PC-3 (cell line): ENCODE measurements at regions not wholly inside any gene's neighbourhood (a gene's known extent, or its start where the extent isn't known, plus 50 kb on each side); places are given as distances from the start of the nearest gene placed in this dataset.

Experiments
- ATAC-seq: fragments of 200-7000 bp; cut with Tn5 transposase; 2 replicates; pipeline ENCODE4 v1.9.1; 2020; ENCODE audit warnings: mild to moderate bottlenecking, moderate library complexity
- BruUV-seq: library from RNA; stranded (reverse); fragments of 400-500 nt; replicated peaks from 2 replicates; lab custom pipeline; 2021; lab: Mats Ljungman, UMichigan
- CTCF ChIA-PET: fragments of 300-600 bp; sonication (Branson Sonifier 250); formaldehyde crosslinking; loops from one replicate; lab custom pipeline; 2022; ENCODE audit warnings: antibody characterized with exemption; lab: Charles Lee
- POLR2A ChIA-PET: fragments of 300-600 bp; sonication (Branson Sonifier 250); formaldehyde crosslinking; loops from one replicate; lab custom pipeline; 2022; ENCODE audit warnings: antibody characterized with exemption; ENCODE audit not compliant: unreplicated experiment; lab: Charles Lee
- DNase-seq: peaks from one replicate; pipeline ENCODE4 v3.0.0-alpha.2; 2015
- H2AFZ ChIP-seq: fragments of 300-600 bp; sonication (generic); 2 replicates; pipeline ENCODE4 v1.6.0; 2016; ENCODE audit warnings: antibody characterized with exemption, low read length
- H3F3A ChIP-seq: fragments of 300-600 bp; sonication (generic); one replicate; pipeline ENCODE4 v1.6.0; 2017; ENCODE audit warnings: antibody characterized with exemption, low read length, control low read depth, mild to moderate bottlenecking; ENCODE audit not compliant: unreplicated experiment
- H3K27ac ChIP-seq: fragments of 300-600 bp; sonication (generic); 2 replicates; pipeline ENCODE4 v1.5.1; 2016; ENCODE audit warnings: mild to moderate bottlenecking, low read length
- H3K27me3 ChIP-seq: fragments of 300-600 bp; sonication (generic); 2 replicates; pipeline ENCODE4 v1.6.1; 2016; ENCODE audit warnings: low read length, mixed read lengths
- H3K36me3 ChIP-seq: fragments of 300-600 bp; sonication (generic); 2 replicates; pipeline ENCODE4 v1.6.1; 2016; ENCODE audit warnings: low read depth, mixed run types, low read length, mixed read lengths
- H3K4me1 ChIP-seq: fragments of 300-600 bp; sonication (generic); 2 replicates; pipeline ENCODE4 v1.5.1; 2016; ENCODE audit warnings: low read length; ENCODE audit not compliant: insufficient read depth
- H3K4me2 ChIP-seq: fragments of 300-600 bp; sonication (generic); 2 replicates; pipeline ENCODE4 v1.6.0; 2016; ENCODE audit warnings: low read length
- H3K4me3 ChIP-seq: fragments of 300-600 bp; sonication (generic); 2 replicates; pipeline ENCODE4 v1.5.1; 2016; ENCODE audit warnings: mild to moderate bottlenecking, low read length, mixed read lengths
- H3K79me2 ChIP-seq: fragments of 300-600 bp; sonication (generic); 2 replicates; pipeline ENCODE4 v1.6.1; 2017; ENCODE audit warnings: low read length, mixed read lengths
- H3K9ac ChIP-seq: fragments of 300-600 bp; sonication (generic); 2 replicates; pipeline ENCODE4 v1.6.0; 2016; ENCODE audit warnings: mild to moderate bottlenecking, low read length
- H3K9me2 ChIP-seq: fragments of 300-600 bp; sonication (generic); replicated peaks from 2 replicates; pipeline ENCODE4 v1.6.1; 2016; ENCODE audit warnings: mixed run types, low read length, mixed read lengths
- H3K9me3 ChIP-seq: fragments of 300-600 bp; sonication (generic); 2 replicates; pipeline ENCODE4 v1.6.1; 2016; ENCODE audit warnings: low read length, mixed read lengths
- H4K20me1 ChIP-seq: fragments of 300-600 bp; sonication (generic); 2 replicates; pipeline ENCODE4 v1.6.1; 2016; ENCODE audit warnings: low read length, mixed read lengths
- CTCF ChIP-seq: fragments of 300-600 bp; sonication (generic); conservative IDR thresholded peaks from 2 replicates; pipeline ENCODE4 v1.5.1; 2017; ENCODE audit warnings: antibody characterized with exemption, low read depth, mild to moderate bottlenecking, low read length
- EZH2 ChIP-seq: fragments of 300-600 bp; sonication (generic); IDR thresholded peaks from one replicate; pipeline ENCODE4 v1.6.1; 2017; ENCODE audit warnings: antibody characterized with exemption, mild to moderate bottlenecking, low read length; ENCODE audit not compliant: unreplicated experiment
- EZH2phosphoT487 ChIP-seq: fragments of 300-600 bp; sonication (generic); IDR thresholded peaks from 2 replicates; pipeline ENCODE4 v1.6.1; 2018; ENCODE audit warnings: mild to moderate bottlenecking, antibody characterized with exemption, low read length, borderline replicate concordance
- intact Hi-C: fragments of 100-400 bp; cut with micrococcal nuclease; formaldehyde crosslinking; loops from 2 replicates; pipeline ENCODE4 v1.9.0; 2023

DNA sequence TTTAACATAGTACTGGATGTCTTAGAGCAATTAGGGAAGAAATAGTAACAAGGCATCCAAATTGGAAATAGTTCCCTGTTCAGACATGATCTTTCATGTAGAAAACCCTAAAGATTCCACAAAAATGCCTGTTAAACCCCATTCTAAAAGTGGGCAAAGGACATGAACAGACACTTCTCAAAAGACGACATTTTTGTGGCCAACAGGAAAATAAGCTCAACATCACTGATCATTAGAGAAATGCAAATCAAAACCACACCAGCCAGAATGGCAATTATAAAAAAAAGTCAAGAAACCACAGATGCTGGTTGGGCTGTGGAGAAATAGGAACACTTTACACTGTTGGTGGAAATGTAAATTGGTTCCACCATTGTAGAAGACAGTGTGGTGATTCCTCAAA, 109.9 kb upstream of the MOCS1 start:
- H3K4me1 ChIP-seq = no peaks in the 10 kb centered on the region
- H3K9me3 ChIP-seq = 0 out of 2 replicates have a peak, but pooled peaks cover 3% of the 10 kb centered on the region
- no peak overlapping the region for H3K9ac ChIP-seq
- POLR2A ChIA-PET = no interaction called here
- no peak overlapping the region for H3K27ac ChIP-seq
- no peaks in the 10 kb centered on the region for H3K27me3 ChIP-seq
- DNase-seq = no peak
- no peak overlapping the region for H3K4me3 ChIP-seq
- no peaks in the 10 kb centered on the region for H3K9me2 ChIP-seq
- H3F3A ChIP-seq = no peaks in the 10 kb centered on the region
- TF ChIP-seq EZH2 = no peak
- no peak for TF ChIP-seq EZH2phosphoT487
- no peak for TF ChIP-seq CTCF
- no peaks in the 10 kb centered on the region for H3K79me2 ChIP-seq
- no peak overlapping the region for H3K4me2 ChIP-seq
- no peaks in the 10 kb centered on the region for H4K20me1 ChIP-seq
- ATAC-seq = no peak
- H3K36me3 ChIP-seq = no peaks in the 10 kb centered on the region
- CTCF ChIA-PET = no interaction called here
- H2AFZ ChIP-seq = no peak overlapping the region
- intact Hi-C loops = no loop called here
- no TSS peak for BruUV-seq

DNA sequence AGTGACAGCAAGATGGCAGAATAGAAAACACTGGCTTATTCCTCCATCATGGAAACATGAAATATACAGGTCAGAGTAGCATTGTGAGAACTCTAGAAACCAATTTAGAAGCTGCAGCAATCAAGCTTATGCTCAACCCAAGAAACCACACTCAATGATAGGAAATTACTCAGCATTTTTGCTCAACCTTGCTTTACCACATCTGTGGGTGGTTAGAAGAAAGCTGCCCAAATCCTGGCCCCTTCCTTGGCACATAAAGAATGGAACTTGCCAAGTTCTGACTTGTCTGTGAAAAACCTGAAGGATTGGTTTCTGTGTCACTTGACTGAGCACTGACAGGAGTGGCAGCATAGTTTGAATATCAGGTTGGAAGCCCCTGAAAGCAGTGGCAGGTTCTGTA, 108.0 kb upstream of the MOCS1 start:
- DNase-seq (no peak), ATAC-seq (no peak)
- no peak overlapping the region for H3K4me2 ChIP-seq
- no TSS peak for BruUV-seq
- intact Hi-C loops = no loop called here
- H3K79me2 ChIP-seq = no peaks in the 10 kb centered on the region
- H3K4me3 ChIP-seq = no peak overlapping the region
- no peaks in the 10 kb centered on the region for H3K27me3 ChIP-seq
- 0 out of 2 replicates have a peak, but pooled peaks cover 3% of the 10 kb centered on the region for H3K9me3 ChIP-seq
- no peaks in the 10 kb centered on the region for H3F3A ChIP-seq
- TF ChIP-seq EZH2phosphoT487 (no peak), EZH2 (no peak), CTCF (no peak)
- H4K20me1 ChIP-seq = no peaks in the 10 kb centered on the region
- H3K36me3 ChIP-seq = no peaks in the 10 kb centered on the region
- H2AFZ ChIP-seq = no peak overlapping the region
- H3K9ac ChIP-seq = no peak overlapping the region
- H3K4me1 ChIP-seq = no peaks in the 10 kb centered on the region
- H3K9me2 ChIP-seq = no peaks in the 10 kb centered on the region
- CTCF ChIA-PET = no interaction called here
- POLR2A ChIA-PET = no interaction called here
- no peak overlapping the region for H3K27ac ChIP-seq

- H3K9me2 ChIP-seq = no peaks in the 10 kb centered on the region
- ATAC-seq = no peak
- H3K9me3 ChIP-seq = no peaks in the 10 kb centered on the region
- no peaks in the 10 kb centered on the region for H3K27me3 ChIP-seq
- H4K20me1 ChIP-seq = no peaks in the 10 kb centered on the region
- no peak overlapping the region for H3K4me3 ChIP-seq
- intact Hi-C loops = no loop called here
- no peak for DNase-seq
- POLR2A ChIA-PET = no interaction called here
- CTCF ChIA-PET = no interaction called here
- no TSS peak for BruUV-seq
- H3K27ac ChIP-seq = no peak overlapping the region
- no peak overlapping the region for H2AFZ ChIP-seq
- no peaks in the 10 kb centered on the region for H3F3A ChIP-seq
- no peaks in the 10 kb centered on the region for H3K79me2 ChIP-seq
- H3K4me1 ChIP-seq = no peaks in the 10 kb centered on the region
- H3K9ac ChIP-seq = no peak overlapping the region
- H3K36me3 ChIP-seq = no peaks in the 10 kb centered on the region
- TF ChIP-seq CTCF = no peak
- no peak for TF ChIP-seq EZH2
- TF ChIP-seq EZH2phosphoT487 = no peak
- H3K4me2 ChIP-seq = no peak overlapping the region
Observed at GRCh38 chr6:40039042-40039441, 104.8 kb upstream of the MOCS1 start.
